ENCODE measurements at regions not wholly inside any gene's neighbourhood (a gene's known extent, or its start where the extent isn't known, plus 50 kb on each side); places are given as distances from the start of the nearest gene placed in this dataset.

DNA sequence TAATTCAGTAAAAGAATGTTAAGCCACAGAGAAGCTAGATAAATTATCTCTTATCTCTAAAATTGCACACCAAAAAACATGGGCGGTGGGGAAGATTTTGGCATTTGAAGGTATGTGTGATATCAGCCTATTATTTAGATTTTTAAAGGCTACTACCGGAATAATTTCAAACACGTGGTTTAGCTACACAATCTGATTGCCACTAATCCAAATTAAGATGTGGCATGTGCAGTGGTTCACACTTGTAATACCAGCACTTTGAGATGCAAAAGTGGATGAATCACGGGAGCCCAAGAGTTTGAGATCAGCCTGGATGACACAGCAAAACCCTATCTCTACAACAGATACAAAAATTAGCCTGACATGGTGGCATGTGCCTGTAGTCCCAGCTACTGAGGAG is 584.5 kb downstream of the HS3ST4 start:
- Histone ChIP-seq H3K27me3 (ENCODE audit: control insufficient read depth, extremely low read depth, insufficient read depth, low read length) (no peaks in the 10 kb centered on the region), H3K4me3 (ENCODE audit: control insufficient read depth in 2 of 3, extremely low read depth in 1 of 3, insufficient read depth in 2 of 3, low read depth in 1 of 3, low read length in 3 of 3) (no peak overlapping the region), H3K79me2 (ENCODE audit: control insufficient read depth, insufficient read depth, low read length) (no peaks in the 10 kb centered on the region), H3K9me3 (ENCODE audit: control insufficient read depth, low read depth, low read length) (peaks cover 10% of the 10 kb centered on the region), H3K27ac (ENCODE audit: control insufficient read depth, insufficient read depth, low read length) (no peak overlapping the region), H3K36me3 (ENCODE audit: control insufficient read depth in 2 of 2, extremely low read depth in 1 of 2, insufficient read depth in 2 of 2, low read length in 2 of 2) (no peaks in the 10 kb centered on the region), H4K20me1 (ENCODE audit: control insufficient read depth, extremely low read depth, insufficient read depth, low read length) (no peaks in the 10 kb centered on the region), H2AFZ (ENCODE audit: control insufficient read depth, low read length) (no peak overlapping the region), H3K9ac (ENCODE audit: control insufficient read depth, extremely low read depth, insufficient read depth, low read length) (no peak overlapping the region), H3K4me1 (ENCODE audit: control insufficient read depth, extremely low read depth, insufficient read depth, low read length) (no peaks in the 10 kb centered on the region), H3K4me2 (ENCODE audit: control insufficient read depth, extremely low read depth, insufficient read depth, low read depth, low read length) (no peak overlapping the region), H3K9me1 (ENCODE audit: control insufficient read depth, extremely low read depth, insufficient read depth, low read length) (no peaks in the 10 kb centered on the region)
- DNase-seq (ENCODE audit: low read depth, low spot score) = no peak
- FAIRE-seq = no peak
- TF ChIP-seq, protein P1, sequence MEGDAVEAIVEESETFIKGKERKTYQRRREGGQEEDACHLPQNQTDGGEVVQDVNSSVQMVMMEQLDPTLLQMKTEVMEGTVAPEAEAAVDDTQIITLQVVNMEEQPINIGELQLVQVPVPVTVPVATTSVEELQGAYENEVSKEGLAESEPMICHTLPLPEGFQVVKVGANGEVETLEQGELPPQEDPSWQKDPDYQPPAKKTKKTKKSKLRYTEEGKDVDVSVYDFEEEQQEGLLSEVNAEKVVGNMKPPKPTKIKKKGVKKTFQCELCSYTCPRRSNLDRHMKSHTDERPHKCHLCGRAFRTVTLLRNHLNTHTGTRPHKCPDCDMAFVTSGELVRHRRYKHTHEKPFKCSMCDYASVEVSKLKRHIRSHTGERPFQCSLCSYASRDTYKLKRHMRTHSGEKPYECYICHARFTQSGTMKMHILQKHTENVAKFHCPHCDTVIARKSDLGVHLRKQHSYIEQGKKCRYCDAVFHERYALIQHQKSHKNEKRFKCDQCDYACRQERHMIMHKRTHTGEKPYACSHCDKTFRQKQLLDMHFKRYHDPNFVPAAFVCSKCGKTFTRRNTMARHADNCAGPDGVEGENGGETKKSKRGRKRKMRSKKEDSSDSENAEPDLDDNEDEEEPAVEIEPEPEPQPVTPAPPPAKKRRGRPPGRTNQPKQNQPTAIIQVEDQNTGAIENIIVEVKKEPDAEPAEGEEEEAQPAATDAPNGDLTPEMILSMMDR (optimal IDR thresholded peaks at IDR 0.05 in 1 of 3, IDR thresholded peaks at IDR 0.05 in 1 of 3, conservative IDR thresholded peaks at IDR 0.05 in 1 of 3; ENCODE audit: extremely low read depth in 1 of 3, insufficient read depth in 2 of 3, low read length in 3 of 3) = no peak
- no peak for TF ChIP-seq EZH2 (IDR thresholded peaks at IDR 0.05; ENCODE audit: low read length)
- dilution Hi-C loops (cut with MboI; ENCODE audit: extremely low pct_ligation_motif_present, low sequenced_read_pairs) = no loop called here

DNA sequence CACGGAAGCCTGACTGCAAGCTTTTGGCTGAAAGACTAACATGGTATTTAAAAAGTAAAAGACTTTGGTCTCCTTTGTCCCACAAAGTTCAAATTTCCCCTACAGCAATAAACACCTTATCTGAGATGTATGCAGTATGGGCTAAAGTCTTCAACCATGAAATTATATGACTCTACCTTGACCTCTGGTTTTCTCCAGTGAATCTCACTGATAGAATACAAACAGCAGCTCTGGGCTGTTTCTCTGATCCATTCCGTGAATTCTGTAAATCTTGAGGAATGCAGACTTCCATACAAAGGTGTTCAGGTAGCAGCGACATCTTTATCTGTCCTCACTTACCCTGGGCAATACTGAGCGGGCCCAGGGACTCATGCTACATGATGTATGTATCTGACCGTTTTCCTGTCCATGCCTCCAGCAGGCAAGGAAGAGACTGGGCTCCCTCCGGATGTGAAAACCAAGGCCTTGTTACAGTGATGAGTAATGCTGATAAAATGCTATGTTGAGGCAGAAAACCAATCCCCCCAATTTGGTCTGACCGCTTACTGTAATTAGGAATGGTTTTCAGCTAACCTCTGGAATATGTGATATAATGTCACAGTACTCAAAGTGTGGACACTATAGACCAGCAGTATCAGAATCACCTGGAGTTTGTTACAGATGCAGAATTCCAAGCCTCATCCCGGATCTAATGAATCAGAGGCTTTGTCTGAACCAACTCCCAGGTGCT is 589.8 kb downstream of the HS3ST4 start:
- no peaks in the 10 kb centered on the region for H3K9me1 ChIP-seq (ENCODE audit: control insufficient read depth, extremely low read depth, insufficient read depth, low read length)

More for the DNA sequence above, 589.8 kb downstream of the HS3ST4 start:
- H2AFZ ChIP-seq (ENCODE audit: control insufficient read depth, low read length) = no peak overlapping the region
- H3K4me2 ChIP-seq (ENCODE audit: control insufficient read depth, extremely low read depth, insufficient read depth, low read depth, low read length) = no peak overlapping the region
- H3K4me1 ChIP-seq (ENCODE audit: control insufficient read depth, extremely low read depth, insufficient read depth, low read length) = no peaks in the 10 kb centered on the region
- no peak for DNase-seq (ENCODE audit: low read depth, low spot score)
- H3K4me3 ChIP-seq (ENCODE audit: control insufficient read depth in 2 of 3, extremely low read depth in 1 of 3, insufficient read depth in 2 of 3, low read depth in 1 of 3, low read length in 3 of 3) = no peak overlapping the region
- H3K36me3 ChIP-seq (ENCODE audit: control insufficient read depth in 2 of 2, extremely low read depth in 1 of 2, insufficient read depth in 2 of 2, low read length in 2 of 2) = no peaks in the 10 kb centered on the region
- dilution Hi-C loops (cut with MboI; ENCODE audit: extremely low pct_ligation_motif_present, low sequenced_read_pairs) = no loop called here
- H4K20me1 ChIP-seq (ENCODE audit: control insufficient read depth, extremely low read depth, insufficient read depth, low read length) = no peaks in the 10 kb centered on the region
- H3K27ac ChIP-seq (ENCODE audit: control insufficient read depth, insufficient read depth, low read length) = no peak overlapping the region
- peaks cover 8% of the 10 kb centered on the region for H3K9me3 ChIP-seq (ENCODE audit: control insufficient read depth, low read depth, low read length)
- H3K9ac ChIP-seq (ENCODE audit: control insufficient read depth, extremely low read depth, insufficient read depth, low read length) = no peak overlapping the region
- no peak for FAIRE-seq
- no peaks in the 10 kb centered on the region for H3K27me3 ChIP-seq (ENCODE audit: control insufficient read depth, extremely low read depth, insufficient read depth, low read length)
- no peak for TF ChIP-seq EZH2 (IDR thresholded peaks at IDR 0.05; ENCODE audit: low read length)
- TF ChIP-seq, protein P1 (optimal IDR thresholded peaks at IDR 0.05 in 1 of 3, IDR thresholded peaks at IDR 0.05 in 1 of 3, conservative IDR thresholded peaks at IDR 0.05 in 1 of 3; ENCODE audit: extremely low read depth in 1 of 3, insufficient read depth in 2 of 3, low read length in 3 of 3) = no peak
- H3K79me2 ChIP-seq (ENCODE audit: control insufficient read depth, insufficient read depth, low read length) = no peaks in the 10 kb centered on the region
